Esophagus (tissue), 2 donors: ENCODE measurements at regions not wholly inside any gene's neighbourhood (a gene's known extent, or its start where the extent isn't known, plus 50 kb on each side); places are given as distances from the start of the nearest gene placed in this dataset.
A peak's percentile ranks its signal among the peaks of the same experiment; 100 is the strongest.

ENCODE experiments used
- H3K27ac ChIP-seq, 2 donors: one replicate each; pipeline ENCODE4 v1.5.1; 2013; ENCODE audit warnings: low read depth in 2 of 2, mild to moderate bottlenecking in 2 of 2, inconsistent platforms in 1 of 2, low read length in 1 of 2, moderate library complexity in 1 of 2
- H3K27me3 ChIP-seq, 2 donors: one replicate each; pipeline ENCODE4 v1.6.1; 2013; ENCODE audit warnings: low read length in 2 of 2, control low read depth in 1 of 2, mild to moderate bottlenecking in 1 of 2; ENCODE audit not compliant: insufficient read depth in 2 of 2, control insufficient read depth in 1 of 2
- H3K36me3 ChIP-seq, 2 donors: one replicate each; pipeline ENCODE4 v1.6.1; 2013; ENCODE audit warnings: low read length in 1 of 2; ENCODE audit not compliant: control insufficient read depth in 2 of 2, insufficient read depth in 2 of 2
- H3K4me1 ChIP-seq, 2 donors: one replicate each; pipeline ENCODE4 v1.6.1; 2013; ENCODE audit warnings: low read length in 1 of 2; ENCODE audit not compliant: control insufficient read depth in 2 of 2, insufficient read depth in 2 of 2
- H3K4me3 ChIP-seq, 2 donors: one replicate each; pipeline ENCODE4 v1.5.1; 2013; ENCODE audit warnings: low read length in 2 of 2, mild to moderate bottlenecking in 2 of 2, low read depth in 1 of 2, moderate library complexity in 1 of 2
- H3K9me3 ChIP-seq, 2 donors: one replicate each; pipeline ENCODE4 v1.6.1; 2013; ENCODE audit warnings: mild to moderate bottlenecking in 2 of 2, low read depth in 1 of 2, low read length in 1 of 2, moderate library complexity in 1 of 2; ENCODE audit not compliant: control insufficient read depth in 2 of 2, insufficient read depth in 1 of 2
- WGBS, 2 donors: extraction: QIAGEN DNeasy Blood & Tissue Kit; methylation state at CpG; one replicate each; pipeline ENCODE4 v1.1.7; 2013; 5-methylcytosine and 5-hydroxymethylcytosine counted together
- donor health status: healthy with polysubstance abuse.
- donor health status: Bipolar disorder and iron deficiency.

DNA sequence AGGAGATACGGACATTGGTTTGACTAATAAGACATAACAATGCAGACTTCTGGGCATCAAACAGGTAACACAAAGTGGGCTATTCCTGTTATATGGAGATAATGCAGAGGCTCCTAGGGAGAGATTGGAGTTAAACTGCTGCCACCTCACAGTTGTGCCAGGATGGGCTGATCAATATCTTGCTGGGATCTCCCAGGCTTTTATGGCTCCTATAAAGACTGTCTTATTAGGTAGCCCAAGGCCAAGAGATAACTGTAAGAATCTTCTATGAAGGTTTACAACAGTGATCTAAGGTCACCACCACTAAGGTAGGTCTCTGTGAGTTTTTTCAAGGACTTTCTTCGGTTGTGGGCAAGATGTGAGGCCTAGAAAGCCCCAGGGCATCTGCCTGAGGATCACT, 345.8 kb downstream of the KLF5 start:
- no peaks in the 10 kb centered on the region for H3K9me3 ChIP-seq
- no peaks in the 10 kb centered on the region for H3K4me1 ChIP-seq
- H3K27me3 ChIP-seq: no peaks in the 10 kb centered on the region
- no peak overlapping the region for H3K4me3 ChIP-seq
- H3K27ac ChIP-seq: no peak overlapping the region
- H3K36me3 ChIP-seq: no peaks in the 10 kb centered on the region
- WGBS, 2 donors: 35 to 46% methylated on average over 2 of the region's 2 CpGs

DNA sequence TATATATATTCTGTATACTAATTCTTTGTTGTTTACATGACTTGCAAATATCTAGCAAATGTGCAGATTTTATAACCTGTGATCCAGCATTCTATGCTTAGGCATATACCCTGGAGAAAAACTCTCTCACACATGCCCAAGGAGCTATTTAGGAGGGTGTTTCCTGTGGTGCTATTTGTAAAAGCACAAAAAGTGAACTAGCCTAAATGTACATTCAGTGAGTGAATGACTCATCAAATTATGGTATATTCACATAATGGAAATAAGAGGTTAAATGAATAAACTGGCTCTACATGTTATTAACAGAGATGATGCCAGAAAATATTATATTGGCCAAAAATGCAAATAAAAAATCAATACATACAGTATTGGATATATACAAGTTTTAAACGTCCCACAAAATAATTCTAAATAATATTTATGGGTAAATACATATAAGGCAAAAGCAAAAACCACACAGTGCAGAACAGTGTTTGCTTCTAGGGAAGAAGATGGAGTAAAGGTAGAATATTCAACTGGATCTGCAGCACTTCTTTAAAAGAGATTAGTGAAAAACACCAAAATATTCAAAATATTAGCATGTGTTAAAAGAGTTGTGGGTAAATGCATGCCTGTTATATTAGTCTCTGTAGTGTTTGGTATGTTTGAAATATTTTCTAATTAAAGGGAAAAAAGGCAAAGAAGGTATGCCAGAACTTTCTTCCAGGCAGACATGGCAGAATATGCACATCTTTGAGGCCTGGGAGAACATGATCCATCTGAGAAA, 344.7 kb downstream of the KLF5 start:
- H3K27me3 ChIP-seq: no peaks in the 10 kb centered on the region
- peak overlapping the region in 1 of 2 donors; percentile 26 for H3K27ac ChIP-seq
- 63 to 83% methylated on average over 1 of the region's 1 CpG for WGBS, 2 donors
- no peak overlapping the region for H3K4me3 ChIP-seq
- no peaks in the 10 kb centered on the region for H3K36me3 ChIP-seq
- H3K4me1 ChIP-seq: no peaks in the 10 kb centered on the region
- no peaks in the 10 kb centered on the region for H3K9me3 ChIP-seq

DNA sequence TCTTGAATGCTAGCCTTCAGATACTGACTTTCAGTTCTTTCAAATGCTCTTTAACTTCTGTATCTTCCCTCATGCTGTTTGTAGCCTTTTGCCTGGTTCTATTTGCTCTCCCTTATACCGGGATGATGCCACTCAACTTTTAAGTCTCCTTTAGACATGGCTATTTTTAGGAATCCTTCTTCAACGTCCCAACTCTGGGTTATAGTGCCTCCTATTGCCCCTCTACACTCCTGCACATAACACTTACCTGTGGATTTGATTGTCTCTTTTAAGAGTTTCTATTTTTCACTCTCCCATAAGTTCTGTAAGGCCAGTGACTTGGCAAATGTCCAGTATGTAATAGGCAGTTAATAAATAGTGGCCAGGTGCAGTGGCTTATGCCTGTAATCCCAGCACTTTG, 343.0 kb downstream of the KLF5 start:
- WGBS, 2 donors: 59 to 60% methylated on average over 2 of the region's 2 CpGs
- no peaks in the 10 kb centered on the region for H3K27me3 ChIP-seq
- peaks cover 2 to 4% of the 10 kb centered on the region in 2 donors for H3K4me1 ChIP-seq
- H3K9me3 ChIP-seq: no peaks in the 10 kb centered on the region
- H3K27ac ChIP-seq: no peak overlapping the region
- H3K36me3 ChIP-seq: no peaks in the 10 kb centered on the region
- no peak overlapping the region for H3K4me3 ChIP-seq

DNA sequence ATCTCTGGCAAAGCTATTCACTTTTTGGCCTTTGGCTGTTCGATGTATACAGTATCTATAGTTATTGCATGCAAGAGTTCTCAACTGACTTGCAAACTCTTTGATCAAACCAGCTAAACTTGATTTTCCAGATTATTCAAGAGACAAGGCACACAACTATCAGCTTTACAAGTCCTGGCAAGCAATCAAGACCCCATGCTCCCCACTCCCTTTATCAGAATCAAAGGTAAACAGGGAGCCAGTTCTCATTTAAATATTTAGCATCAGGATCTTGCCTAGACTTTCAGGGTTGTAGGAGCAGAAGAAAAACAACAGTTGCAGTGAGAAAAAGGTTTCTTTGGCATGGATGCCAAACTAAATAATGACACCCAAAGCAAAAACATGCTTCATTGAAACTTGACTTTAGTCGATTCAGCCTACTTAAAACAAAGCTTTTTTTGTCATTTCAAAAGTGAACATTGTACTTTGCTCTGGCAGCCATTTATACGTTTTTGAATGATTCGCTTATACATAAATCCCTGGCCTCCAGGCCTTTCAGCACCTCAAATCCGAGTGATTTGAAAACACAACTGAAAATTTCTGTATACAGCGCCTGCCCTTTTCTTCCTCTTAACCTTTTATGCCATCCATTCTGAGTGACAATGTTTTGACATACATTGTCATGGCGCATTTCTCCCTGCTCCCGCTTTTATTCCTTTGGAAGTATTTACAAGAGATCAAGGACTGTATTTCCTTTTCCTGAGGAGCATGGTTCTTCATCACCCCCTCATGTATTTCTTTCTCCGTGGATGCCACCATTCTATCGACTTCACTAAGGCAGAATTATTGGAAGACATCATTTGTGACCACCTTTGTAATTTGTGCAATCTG, 340.8 kb downstream of the KLF5 start:
- H3K27ac ChIP-seq: peak overlapping the region; percentile 68 to 83
- 32 to 43% methylated on average over 10 of the region's 10 CpGs for WGBS, 2 donors
- no peaks in the 10 kb centered on the region for H3K36me3 ChIP-seq
- H3K4me3 ChIP-seq: no peak overlapping the region
- peaks cover 2 to 4% of the 10 kb centered on the region in 2 donors for H3K4me1 ChIP-seq
- no peaks in the 10 kb centered on the region for H3K27me3 ChIP-seq
- H3K9me3 ChIP-seq: no peaks in the 10 kb centered on the region

DNA sequence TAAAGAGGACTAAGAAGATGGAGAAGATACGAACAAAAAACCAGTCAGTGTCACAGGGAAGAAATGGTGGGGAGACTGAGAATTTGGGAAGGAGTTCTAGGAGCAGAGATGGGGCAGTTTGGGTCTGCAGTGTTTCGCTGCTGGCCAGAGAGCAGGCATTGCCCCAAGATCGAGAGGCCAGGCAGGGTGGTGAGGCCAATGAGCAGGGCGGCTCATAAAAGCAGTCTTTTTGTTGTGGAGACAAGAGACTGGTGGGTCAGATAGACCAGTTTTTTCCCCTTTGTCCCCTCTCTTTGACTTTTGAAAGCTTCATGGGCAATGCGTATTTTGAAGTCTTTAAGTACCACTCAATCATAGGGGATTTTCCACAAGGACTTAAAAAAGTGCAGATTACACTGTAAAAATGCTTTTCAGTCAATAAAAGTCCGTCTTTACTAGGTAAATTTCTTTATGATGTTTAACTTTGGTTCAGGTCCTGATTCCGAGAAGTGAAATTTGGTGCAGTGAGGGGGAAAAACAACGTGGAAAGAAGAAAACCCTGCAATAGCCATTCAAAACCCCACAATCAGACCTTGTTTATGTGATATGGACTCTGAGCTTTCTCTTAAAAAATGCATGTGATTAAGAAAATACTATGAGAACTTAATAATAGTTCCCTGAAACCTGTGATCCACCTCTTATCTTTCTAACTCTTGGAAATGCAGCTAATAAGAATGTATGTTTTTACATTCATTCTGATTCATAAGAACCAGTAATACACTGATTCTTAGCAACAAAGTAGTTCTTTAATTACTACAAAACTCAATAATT, 338.9 kb downstream of the KLF5 start:
- Histone ChIP-seq H3K36me3 (no peaks in the 10 kb centered on the region), H3K27me3 (no peaks in the 10 kb centered on the region), H3K27ac (peak overlapping the region; percentile 70 to 73), H3K9me3 (no peaks in the 10 kb centered on the region), H3K4me3 (no peak overlapping the region), H3K4me1 (peaks cover 2 to 4% of the 10 kb centered on the region in 2 donors)
- WGBS, 2 donors: 71 to 73% methylated on average over 8 of the region's 8 CpGs

DNA sequence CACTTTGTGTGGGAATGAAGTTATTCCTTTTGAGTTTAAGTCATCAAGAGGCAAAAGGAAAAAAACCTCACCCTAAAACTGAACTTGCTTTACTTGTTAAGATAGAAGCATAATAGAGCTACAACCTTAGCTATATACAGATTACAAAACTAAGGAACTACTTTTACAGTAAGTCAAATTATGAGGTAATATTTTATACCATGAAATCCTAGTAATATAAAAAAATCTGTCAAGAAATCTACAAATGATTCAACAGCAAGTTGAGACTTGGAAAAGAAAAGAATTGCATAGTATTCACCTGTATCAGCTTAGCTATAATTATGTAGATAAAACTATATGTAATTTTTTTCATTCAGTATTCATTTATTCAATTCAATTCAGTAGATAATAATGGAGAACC, 335.3 kb downstream of the KLF5 start:
- H3K27me3 ChIP-seq: no peaks in the 10 kb centered on the region
- H3K4me1 ChIP-seq: peaks cover 2 to 4% of the 10 kb centered on the region in 2 donors

DNA sequence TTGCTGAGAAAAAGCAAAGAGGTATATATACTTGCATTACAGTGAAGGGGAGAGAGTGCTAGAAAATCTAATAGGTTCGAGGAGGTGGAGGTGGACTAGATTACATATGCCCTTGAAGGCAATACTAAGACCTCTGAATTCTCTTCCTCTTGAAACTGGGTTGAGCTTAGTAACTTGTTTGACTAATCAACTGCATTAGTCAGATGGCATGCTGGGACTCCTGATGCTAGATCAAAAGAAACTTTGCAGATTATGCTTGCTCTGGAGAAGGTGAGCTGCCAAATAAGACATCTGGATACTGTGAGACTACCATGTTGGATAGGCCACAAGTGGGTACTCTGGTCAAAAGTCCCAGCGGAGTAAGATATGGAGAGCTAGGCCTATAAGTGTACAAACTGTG, 331.3 kb downstream of the KLF5 start:
- H3K9me3 ChIP-seq: peaks cover 0 to 2% of the 10 kb centered on the region in 2 donors

More for the DNA sequence above, 335.3 kb downstream of the KLF5 start:
- H3K9me3 ChIP-seq: peaks cover 0 to 2% of the 10 kb centered on the region in 2 donors
- H3K27ac ChIP-seq: peak overlapping the region in 1 of 2 donors; percentile 66
- H3K4me3 ChIP-seq: no peak overlapping the region
- H3K36me3 ChIP-seq: no peaks in the 10 kb centered on the region

DNA sequence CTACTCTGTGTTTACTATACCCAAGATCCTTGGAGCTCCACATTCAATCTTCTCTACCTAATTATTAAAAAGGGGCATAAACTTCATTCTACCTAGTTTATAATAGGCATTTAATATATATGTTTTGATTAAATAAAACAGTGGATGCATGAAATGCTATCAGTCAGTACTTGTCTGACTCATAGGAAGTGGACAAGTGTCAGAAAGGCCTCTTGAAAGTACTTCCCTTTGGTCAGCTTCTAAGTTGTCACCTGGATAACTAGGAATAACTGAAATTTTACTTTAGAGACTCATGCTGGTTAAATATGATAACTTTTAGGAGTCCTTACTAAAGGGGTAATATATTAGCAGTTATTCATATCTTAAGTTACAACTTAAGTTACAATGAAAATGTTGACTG, 329.8 kb downstream of the KLF5 start:
- no peaks in the 10 kb centered on the region for H3K36me3 ChIP-seq
- peaks cover 0 to 3% of the 10 kb centered on the region in 2 donors for H3K4me1 ChIP-seq
- no peak overlapping the region for H3K27ac ChIP-seq
- no peaks in the 10 kb centered on the region for H3K27me3 ChIP-seq
- no peak overlapping the region for H3K4me3 ChIP-seq
- peaks cover 0 to 2% of the 10 kb centered on the region in 2 donors for H3K9me3 ChIP-seq

More for the DNA sequence above, 331.3 kb downstream of the KLF5 start:
- Histone ChIP-seq H3K4me1 (peaks cover 0 to under 1% of the 10 kb centered on the region in 2 donors), H3K27me3 (no peaks in the 10 kb centered on the region), H3K36me3 (no peaks in the 10 kb centered on the region), H3K4me3 (no peak overlapping the region), H3K27ac (peak overlapping the region; percentile 73 to 80)
- WGBS, 2 donors: 81 to 86% methylated on average over 2 of the region's 2 CpGs

DNA sequence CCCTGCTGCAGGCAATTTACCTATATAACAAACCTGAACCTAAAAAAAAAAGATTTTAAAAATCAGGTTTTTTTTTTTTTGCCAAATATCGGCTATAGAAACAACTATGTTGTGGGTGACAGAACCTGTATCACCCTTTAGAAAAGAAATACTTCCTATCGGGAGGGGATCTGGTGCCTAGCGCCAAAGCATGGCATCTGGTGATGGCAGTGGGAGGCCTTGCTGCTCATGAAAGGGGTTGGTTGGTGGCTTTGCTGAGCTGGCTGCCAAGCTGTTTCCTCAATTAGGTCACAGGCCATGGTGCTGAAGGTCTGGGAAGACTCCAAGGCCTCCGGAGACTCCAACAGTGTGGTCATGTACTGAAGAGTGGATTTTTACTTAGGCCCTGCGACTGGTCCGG, 328.5 kb downstream of the KLF5 start:
- WGBS, 2 donors: 92 to 96% methylated on average over 6 of the region's 6 CpGs
- Histone ChIP-seq H3K4me1 (peaks cover 3% of the 10 kb centered on the region in 2 donors), H3K27me3 (no peaks in the 10 kb centered on the region), H3K9me3 (peaks cover 0 to 2% of the 10 kb centered on the region in 2 donors), H3K4me3 (no peak overlapping the region), H3K36me3 (no peaks in the 10 kb centered on the region), H3K27ac (no peak overlapping the region)
